SK-N-SH (cell line): ENCODE measurements at regions not wholly inside any gene's neighbourhood (a gene's known extent, or its start where the extent isn't known, plus 50 kb on each side); places are given as distances from the start of the nearest gene placed in this dataset.

Experiments used
- CTCF ChIA-PET: fragments of 300-600, 350-600 bp; formaldehyde crosslinking; extraction: SDS; loops from one replicate; lab custom pipeline; 2021; lab: Yijun Ruan, JAX
- POLR2A ChIA-PET: fragments of 350-600 bp; sonication (Branson Sonifier 250); formaldehyde crosslinking; extraction: SDS; loops from one replicate; lab custom pipeline; 2020; ENCODE audit warnings: antibody characterized with exemption, inconsistent platforms; lab: Yijun Ruan, JAX
- DNase-seq: peaks from one replicate; pipeline ENCODE4 v3.0.0; 2012
- H2AFZ ChIP-seq: fragments of 200-600 bp; sonication (generic); 2 replicates; pipeline ENCODE4 v1.8.1; 2016; ENCODE audit warnings: antibody characterized with exemption, mild to moderate bottlenecking, low read depth
- H3F3A ChIP-seq: fragments of 200-600 bp; sonication (generic); replicated peaks from 2 replicates; pipeline ENCODE3; 2016; ENCODE audit warnings: antibody characterized with exemption, mild to moderate bottlenecking; ENCODE audit not compliant: insufficient read depth
- H3K27ac ChIP-seq, 2 experiments: fragments of 200-500 bp in 1 of 2; fragments of 200-600 bp in 1 of 2; sonication (Bioruptor generic) in 1 of 2; sonication (generic), shearing (Covaris generic) in 1 of 2; 2 replicates each; pipeline versions ENCODE4 v1.5.1 to v1.6.1; 2014 to 2016; ENCODE audit warnings: low read depth in 2 of 2, inconsistent platforms in 1 of 2, low read length in 1 of 2, mild to moderate bottlenecking in 1 of 2, mixed read lengths in 1 of 2
- H3K27me3 ChIP-seq: fragments of 200-600 bp; sonication (generic), shearing (Covaris generic); 2 replicates; pipeline ENCODE4 v1.6.1; 2016; ENCODE audit warnings: mixed run types; ENCODE audit not compliant: insufficient read depth
- H3K36me3 ChIP-seq, 2 experiments: fragments of 200-500 bp in 1 of 2; fragments of 200-600 bp in 1 of 2; sonication (Bioruptor generic) in 1 of 2; sonication (generic) in 1 of 2; replicated peaks in 1 of 2; 2 replicates each; pipeline versions ENCODE3 to v1.5.1; 2014 to 2016; ENCODE audit warnings: low read length in 1 of 2, mild to moderate bottlenecking in 1 of 2; ENCODE audit not compliant: insufficient read depth in 2 of 2, control insufficient read depth in 1 of 2
- H3K4me1 ChIP-seq, 2 experiments: fragments of 200-500 bp in 1 of 2; fragments of 200-600 bp in 1 of 2; sonication (Bioruptor generic) in 1 of 2; sonication (generic), shearing (Covaris generic) in 1 of 2; 2 replicates each; pipeline versions ENCODE4 v1.5.1 to v1.6.1; 2014 to 2016; ENCODE audit warnings: low read depth in 1 of 2, low read length in 1 of 2, mixed run types in 1 of 2; ENCODE audit not compliant: insufficient read depth in 2 of 2, control insufficient read depth in 1 of 2
- H3K4me2 ChIP-seq: fragments of 200-600 bp; sonication (generic), shearing (Covaris generic); 2 replicates; pipeline ENCODE4 v1.6.1; 2017; ENCODE audit warnings: mixed run types
- H3K4me3 ChIP-seq, 2 experiments: fragments of 200-500 bp in 1 of 2; fragments of 200-600 bp in 1 of 2; sonication (Bioruptor generic) in 1 of 2; sonication (generic), shearing (Covaris generic) in 1 of 2; 2 replicates each; pipeline versions ENCODE4 v1.5.1 to v1.8.1; 2014 to 2016; ENCODE audit warnings: low read depth in 2 of 2, inconsistent platforms in 1 of 2, low read length in 1 of 2, mild to moderate bottlenecking in 1 of 2, mixed read lengths in 1 of 2, moderate library complexity in 1 of 2
- H3K79me2 ChIP-seq: fragments of 200-600 bp; sonication (generic); 2 replicates; pipeline ENCODE4 v1.8.1; 2017; ENCODE audit warnings: mild to moderate bottlenecking; ENCODE audit not compliant: insufficient read depth
- H3K9ac ChIP-seq: fragments of 200-600 bp; sonication (generic); 2 replicates; pipeline ENCODE4 v1.6.1; 2017; ENCODE audit warnings: mixed run types
- H3K9me2 ChIP-seq: fragments of 200-600 bp; sonication (generic); 2 replicates; pipeline ENCODE4 v1.6.1; 2017; ENCODE audit warnings: mixed run types
- H3K9me3 ChIP-seq: fragments of 200-600 bp; sonication (generic); 2 replicates; pipeline ENCODE4 v1.6.1; 2017; ENCODE audit warnings: mixed run types, mild to moderate bottlenecking, moderate library complexity
- H4K20me1 ChIP-seq: fragments of 200-600 bp; sonication (generic); 2 replicates; pipeline ENCODE4 v1.6.1; 2017; ENCODE audit warnings: mild to moderate bottlenecking, mixed run types; ENCODE audit not compliant: insufficient read depth
- CHD2 ChIP-seq: fragments of 150-350 bp; IDR thresholded peaks from 2 replicates; pipeline ENCODE4 v1.6.1; 2018; ENCODE audit warnings: low read length; ENCODE audit not compliant: partially characterized antibody
- EP300 ChIP-seq, 2 experiments: IDR thresholded peaks; 2 replicates each; pipeline versions ENCODE4 v1.4.0 to v1.6.1; 2012; ENCODE audit warnings: borderline replicate concordance in 1 of 2, low read depth in 1 of 2, low read length in 1 of 2
- EZH2phosphoT487 ChIP-seq: fragments of 200-600 bp; sonication (generic); IDR thresholded peaks from 2 replicates; pipeline ENCODE4 v1.6.1; 2017; ENCODE audit warnings: low read depth, mixed run types, mild to moderate bottlenecking, antibody characterized with exemption, moderate library complexity, borderline replicate concordance
- FOSL2 ChIP-seq: IDR thresholded peaks from 2 replicates; pipeline ENCODE4 v1.4.0; 2012; ENCODE audit warnings: low read depth, mild to moderate bottlenecking, moderate library complexity, borderline replicate concordance
- FOXJ3 ChIP-seq: sonication (generic); formaldehyde crosslinking; IDR thresholded peaks from 2 replicates; pipeline ENCODE4 v1.5.1; 2020; ENCODE audit warnings: mild to moderate bottlenecking, missing genetic modification reagents
- FOXM1 ChIP-seq: IDR thresholded peaks from 2 replicates; pipeline ENCODE4 v1.4.0; 2012; ENCODE audit warnings: low read depth, mild to moderate bottlenecking
- IRF3 ChIP-seq: fragments of 150-350 bp; IDR thresholded peaks from 2 replicates; pipeline ENCODE4 v1.6.1; 2016; ENCODE audit warnings: mild to moderate bottlenecking, low read depth, low read length
- JUND ChIP-seq: IDR thresholded peaks from 2 replicates; pipeline ENCODE4 v1.4.0; 2012
- MAX ChIP-seq: IDR thresholded peaks from 2 replicates; pipeline ENCODE4 v1.4.0; 2012; ENCODE audit warnings: low read depth
- NFIC ChIP-seq: IDR thresholded peaks from 2 replicates; pipeline ENCODE4 v1.4.0; 2012; ENCODE audit warnings: borderline replicate concordance
- NRF1 ChIP-seq: IDR thresholded peaks from 2 replicates; pipeline ENCODE4 v1.6.1; 2012; ENCODE audit warnings: low read depth, mild to moderate bottlenecking, low read length
- PBX3 ChIP-seq: IDR thresholded peaks from 2 replicates; pipeline ENCODE4; 2012
- POLR2AphosphoS5 ChIP-seq: IDR thresholded peaks from 2 replicates; pipeline ENCODE4 v1.6.1; 2012; ENCODE audit warnings: low read depth, low read length
- RCOR1 ChIP-seq: fragments of 150-350 bp; IDR thresholded peaks from 2 replicates; pipeline ENCODE4 v1.6.1; 2017; ENCODE audit warnings: antibody characterized with exemption, low read length
- RXRA ChIP-seq: IDR thresholded peaks from 2 replicates; pipeline ENCODE4 v1.4.0; 2012; ENCODE audit warnings: low read depth, mild to moderate bottlenecking, borderline replicate concordance
- TCF12 ChIP-seq: IDR thresholded peaks from 2 replicates; pipeline ENCODE4 v1.4.0; 2012
- TEAD4 ChIP-seq: IDR thresholded peaks from 2 replicates; pipeline ENCODE4 v1.4.0; 2012; ENCODE audit warnings: mild to moderate bottlenecking, borderline replicate concordance; ENCODE audit not compliant: insufficient read depth
- YY1 ChIP-seq: IDR thresholded peaks from 2 replicates; pipeline ENCODE4 v1.4.0; 2012; ENCODE audit warnings: low read depth, mild to moderate bottlenecking
- WGBS: methylation state at CpG from one replicate; pipeline ENCODE4 v1.1.6; 2017; ENCODE audit warnings: low lambda C conversion rate; 5-methylcytosine and 5-hydroxymethylcytosine counted together
- TF ChIP-seq, protein P1 (sequence below): fragments of 150-350 bp; IDR thresholded peaks from 2 replicates; pipeline ENCODE4 v1.6.1; 2017; ENCODE audit warnings: antibody characterized with exemption, low read length, low read depth, borderline replicate concordance

GRCh38 chr1:38105267-38105666 lies 58.7 kb upstream of the POU3F1 start:
- Histone ChIP-seq H4K20me1 (no peaks in the 10 kb centered on the region), H3K4me2 (no peak overlapping the region), H3K27ac (no peak overlapping the region), H3F3A (no peaks in the 10 kb centered on the region), H3K9ac (no peak overlapping the region), H2AFZ (no peak overlapping the region), H3K79me2 (no peaks in the 10 kb centered on the region), H3K27me3 (0 out of 2 replicates have a peak, but pooled peaks cover 17% of the 10 kb centered on the region), H3K4me3 (no peak overlapping the region), H3K9me3 (no peaks in the 10 kb centered on the region), H3K36me3 (no peaks in the 10 kb centered on the region), H3K4me1 (no peaks in the 10 kb centered on the region), H3K9me2 (no peaks in the 10 kb centered on the region)
- CTCF ChIA-PET = interaction anchor here (1.5 to 2.1 kb wide), 2 partner anchors 25 to 33 kb away, joined by 3 to 6 read pairs; no protein-coding TSS in a partner anchor
- DNase-seq = no peak
- TF ChIP-seq TEAD4 = no peak
- no peak for TF ChIP-seq EP300 (IDR thresholded peaks at IDR 0.05; ENCODE audit: borderline replicate concordance in 1 of 2, low read depth in 1 of 2, low read length in 1 of 2)
- no peak for TF ChIP-seq FOXJ3 (CRISPR knock-in tag)
- no peak for TF ChIP-seq CHD2
- no peak for TF ChIP-seq FOSL2
- TF ChIP-seq NFIC = no peak
- TF ChIP-seq, protein P1, sequence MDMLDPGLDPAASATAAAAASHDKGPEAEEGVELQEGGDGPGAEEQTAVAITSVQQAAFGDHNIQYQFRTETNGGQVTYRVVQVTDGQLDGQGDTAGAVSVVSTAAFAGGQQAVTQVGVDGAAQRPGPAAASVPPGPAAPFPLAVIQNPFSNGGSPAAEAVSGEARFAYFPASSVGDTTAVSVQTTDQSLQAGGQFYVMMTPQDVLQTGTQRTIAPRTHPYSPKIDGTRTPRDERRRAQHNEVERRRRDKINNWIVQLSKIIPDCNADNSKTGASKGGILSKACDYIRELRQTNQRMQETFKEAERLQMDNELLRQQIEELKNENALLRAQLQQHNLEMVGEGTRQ = no peak
- TF ChIP-seq IRF3 = no peak
- TF ChIP-seq YY1 = no peak
- no peak for TF ChIP-seq FOXM1
- no peak for TF ChIP-seq EZH2phosphoT487
- no peak for TF ChIP-seq MAX
- no peak for TF ChIP-seq RCOR1
- TF ChIP-seq RXRA = no peak
- TF ChIP-seq PBX3 = no peak
- TF ChIP-seq NRF1 = no peak
- TF ChIP-seq POLR2AphosphoS5 = no peak
- no peak for TF ChIP-seq JUND
- no peak for TF ChIP-seq TCF12
- 51% methylated on average over 5 of the region's 5 CpGs for WGBS
- POLR2A ChIA-PET = no interaction called here
